ENCODE measurements at regions not wholly inside any gene's neighbourhood (a gene's known extent, or its start where the extent isn't known, plus 50 kb on each side); places are given as distances from the start of the nearest gene placed in this dataset.

DNA sequence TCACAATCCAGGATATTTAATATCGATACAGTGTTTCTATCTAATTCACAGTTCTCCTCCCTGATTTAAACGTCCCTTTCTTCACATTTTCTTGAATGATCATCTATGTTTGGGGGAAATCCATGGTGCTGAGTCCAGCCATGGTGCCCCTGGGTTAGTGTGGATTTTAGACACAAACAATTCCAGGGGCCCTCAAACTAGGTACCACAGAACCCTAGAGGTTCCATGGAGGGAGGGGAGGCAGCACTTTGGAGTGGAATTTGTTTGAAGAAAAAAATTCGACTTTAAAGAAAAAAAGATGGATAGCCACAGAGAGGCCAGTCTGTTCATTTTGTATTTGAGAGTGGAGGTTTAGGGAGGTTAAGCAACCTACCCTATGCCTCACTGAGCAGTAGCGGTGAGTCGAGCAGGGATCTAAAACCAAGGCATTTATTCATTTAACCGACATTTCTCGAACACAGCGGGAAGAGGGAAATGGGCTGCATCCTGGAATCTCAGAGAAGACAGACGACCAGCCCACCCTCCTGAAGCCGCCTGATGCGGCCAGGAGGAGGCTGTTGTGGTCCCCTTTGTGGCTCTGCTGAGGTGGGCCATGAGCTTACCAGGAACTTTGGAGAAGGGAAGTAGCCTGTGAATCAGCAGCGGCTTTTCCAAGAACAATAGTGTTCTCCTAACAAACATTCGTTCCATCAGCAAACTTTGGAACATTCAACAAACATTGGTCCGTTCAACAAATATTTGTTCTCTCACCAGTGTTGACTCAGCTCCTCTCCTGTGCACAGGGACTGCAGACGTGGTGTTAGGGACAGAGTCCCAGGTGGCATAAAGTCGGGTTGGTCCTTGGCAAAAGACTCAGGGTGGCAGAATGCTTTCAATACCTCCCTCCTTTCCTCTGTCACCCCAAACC, 103.5 kb upstream of the ZBTB40 start:
- DNase-seq (ENCODE audit: insufficient read length, low spot score): no peak
- FAIRE-seq: no peak

DNA sequence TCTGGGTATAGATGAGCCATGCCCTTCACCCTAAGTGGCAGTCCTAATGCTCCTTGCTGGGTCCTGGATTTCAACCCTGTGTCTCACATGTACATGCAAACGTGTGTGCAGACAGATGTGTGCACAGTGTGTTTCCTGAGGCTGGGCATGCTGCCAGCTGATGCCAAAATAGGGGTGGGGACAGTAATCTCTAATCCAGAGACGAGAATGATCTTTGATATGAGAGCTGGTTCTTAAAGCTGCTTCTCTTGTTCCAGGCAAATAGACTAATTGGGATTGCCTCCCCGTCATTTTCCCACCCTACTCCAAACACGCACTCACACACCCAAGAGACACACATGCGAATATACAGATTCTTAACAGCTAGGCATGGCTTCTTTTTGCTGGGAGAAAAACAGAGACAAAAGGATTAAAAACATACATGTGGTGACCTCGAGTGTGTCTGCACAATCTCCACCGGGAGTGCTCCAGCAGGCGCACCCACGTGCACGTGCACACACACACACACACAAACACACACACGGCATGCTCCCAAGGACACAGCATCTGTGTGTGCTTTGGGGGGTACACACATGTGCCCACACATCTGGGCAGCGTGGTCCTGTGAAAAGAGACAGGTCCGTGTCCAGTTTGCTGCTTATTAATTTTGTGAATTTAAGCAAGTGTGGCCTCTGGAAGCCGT, 102.1 kb upstream of the ZBTB40 start:
- DNase-seq (ENCODE audit: insufficient read length, low spot score): no peak
- no peak for FAIRE-seq

DNA sequence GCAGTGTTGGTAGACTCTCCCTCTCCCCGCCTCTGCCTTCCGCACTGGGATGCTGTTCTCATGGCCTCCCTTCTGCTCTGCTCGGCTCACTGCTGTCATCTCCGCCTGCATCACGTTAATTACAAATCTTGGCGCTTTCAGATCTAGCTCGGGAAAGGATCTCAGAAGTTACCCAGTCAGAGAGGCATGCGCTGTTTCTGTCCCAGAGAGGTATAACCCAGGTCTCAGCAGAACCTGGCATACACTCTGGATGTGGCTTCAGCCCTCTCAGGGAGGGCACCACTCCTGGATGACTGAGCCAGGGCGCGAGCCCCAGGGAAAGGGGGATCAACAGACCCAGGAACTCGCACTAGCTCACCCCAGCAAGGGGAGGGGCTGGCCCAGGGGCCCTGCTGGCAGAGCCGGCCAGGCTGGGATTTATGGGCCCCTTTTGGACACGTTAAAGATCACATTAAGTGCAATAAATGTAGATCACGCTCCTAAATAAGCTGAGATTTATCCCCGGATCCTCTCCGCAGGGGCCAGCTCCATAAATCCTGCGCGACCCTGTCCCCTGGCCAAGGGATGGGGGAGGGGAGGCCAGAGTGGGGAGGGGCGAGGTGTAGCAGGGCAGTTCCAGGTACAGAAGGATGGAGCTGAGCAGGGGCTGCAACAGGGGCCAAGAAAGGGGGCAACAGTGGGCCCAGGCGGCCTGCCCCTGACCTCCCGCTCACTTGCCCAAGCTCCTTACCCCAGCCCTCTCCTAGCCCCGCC, 101.3 kb upstream of the ZBTB40 start:
- DNase-seq (ENCODE audit: insufficient read length, low spot score): no peak
- no peak for FAIRE-seq

- DNase-seq (ENCODE audit: insufficient read length, low spot score) (no peak), FAIRE-seq (no peak)
Observed at GRCh38 chr1:22350924-22351767, 100.5 kb upstream of the ZBTB40 start.

DNA sequence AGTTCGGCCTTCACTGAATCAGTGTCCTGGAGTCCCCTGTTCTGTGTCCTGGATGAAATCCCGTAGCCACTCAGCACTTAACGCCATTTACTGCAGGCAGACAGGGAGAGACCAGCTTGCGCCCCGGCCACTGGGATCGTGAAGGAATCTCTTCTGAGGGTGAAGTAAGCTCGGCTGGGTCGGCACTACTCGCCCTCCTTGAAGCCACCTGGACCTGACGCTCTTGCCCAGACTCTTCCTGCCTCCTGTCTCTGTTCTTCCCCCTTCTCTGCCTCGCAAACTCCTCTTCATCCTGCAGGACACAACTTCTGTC, 99.9 kb upstream of the ZBTB40 start:
- DNase-seq (ENCODE audit: insufficient read length, low spot score) (no peak), FAIRE-seq (no peak)

GRCh38 chr1:22352355-22352754, 99.3 kb upstream of the ZBTB40 start:
- DNase-seq (ENCODE audit: insufficient read length, low spot score) (no peak), FAIRE-seq (no peak)

GRCh38 chr1:22352896-22353295, 98.8 kb upstream of the ZBTB40 start:
- DNase-seq (ENCODE audit: insufficient read length, low spot score) (no peak), FAIRE-seq (no peak)

DNA sequence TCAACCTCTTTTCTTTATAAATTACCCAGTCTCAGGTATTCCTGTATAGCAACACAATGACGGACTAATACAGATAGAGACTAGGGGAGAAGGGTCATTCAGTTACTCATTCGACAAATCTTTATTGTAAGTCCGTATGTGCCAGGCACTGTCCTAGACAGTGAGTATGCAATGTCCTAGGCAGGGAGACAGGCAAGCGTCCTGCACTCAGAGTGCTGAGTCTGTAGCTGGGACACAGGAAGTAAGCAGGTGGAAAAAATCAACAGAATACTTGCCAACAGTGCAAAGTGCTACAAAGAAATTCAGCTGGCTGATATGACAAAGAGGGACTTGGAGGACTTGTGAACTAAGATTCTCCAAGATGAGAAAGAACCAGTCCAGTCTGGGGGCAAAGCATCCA, 92.2 kb upstream of the ZBTB40 start:
- FAIRE-seq (no peak), DNase-seq (ENCODE audit: insufficient read length, low spot score) (no peak)

GRCh38 chr1:22362626-22363402, 88.8 kb upstream of the ZBTB40 start:
- FAIRE-seq: no peak

DNA sequence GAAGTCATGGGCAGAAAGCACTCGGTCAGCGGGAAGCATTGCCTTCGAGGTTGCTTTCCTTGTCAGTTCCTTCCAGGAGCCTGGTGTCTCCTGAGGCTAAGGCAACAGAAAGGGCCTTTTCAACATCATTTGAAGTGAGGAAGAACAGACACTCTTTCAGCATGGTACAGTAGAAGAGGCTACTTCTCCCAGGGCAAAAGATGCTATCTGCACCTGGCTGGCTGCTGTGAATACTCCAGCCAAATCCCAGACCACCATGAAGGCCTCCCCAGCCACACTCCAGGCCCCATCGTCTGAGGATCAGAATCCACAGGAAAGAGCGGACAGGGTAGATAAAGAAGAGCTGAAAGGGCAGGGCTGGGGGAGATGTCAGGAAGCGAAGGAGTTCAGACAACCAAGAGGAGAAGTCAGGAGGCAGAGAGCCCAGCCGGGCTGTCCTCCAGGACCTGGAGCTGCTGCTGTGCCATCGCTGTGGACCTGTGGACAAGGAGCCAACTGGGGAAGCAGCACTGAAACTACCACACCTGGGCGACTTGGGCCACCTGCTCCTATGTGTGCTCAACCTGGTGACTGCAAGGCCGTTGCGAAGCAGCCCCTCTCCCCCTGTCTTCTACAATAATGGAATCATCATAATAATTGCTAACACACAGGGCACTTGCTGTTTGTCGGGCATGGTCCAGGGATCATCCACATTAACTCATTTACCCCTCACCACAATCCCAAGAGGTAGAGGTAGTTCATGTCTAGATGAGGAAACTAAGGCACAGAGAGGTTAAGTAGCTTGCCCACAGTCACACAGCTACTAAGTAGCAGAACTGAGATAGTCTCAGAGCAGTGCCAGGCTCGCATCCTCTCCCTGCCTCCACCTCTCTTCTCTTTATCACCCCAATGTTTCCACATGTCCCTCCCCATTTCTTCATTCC, 88.0 kb upstream of the ZBTB40 start:
- no peak for DNase-seq (ENCODE audit: insufficient read length, low spot score)

More at GRCh38 chr1:22362626-22363402, 88.8 kb upstream of the ZBTB40 start:
- DNase-seq (ENCODE audit: insufficient read length, low spot score): no peak

GRCh38 chr1:22364326-22364650, 87.4 kb upstream of the ZBTB40 start:
- DNase-seq (ENCODE audit: insufficient read length, low spot score): no peak
- no peak for FAIRE-seq

More for the DNA sequence above, 88.0 kb upstream of the ZBTB40 start:
- no peak for FAIRE-seq

GRCh38 chr1:22364764-22365163, 86.9 kb upstream of the ZBTB40 start:
- FAIRE-seq (no peak), DNase-seq (ENCODE audit: insufficient read length, low spot score) (no peak)

DNA sequence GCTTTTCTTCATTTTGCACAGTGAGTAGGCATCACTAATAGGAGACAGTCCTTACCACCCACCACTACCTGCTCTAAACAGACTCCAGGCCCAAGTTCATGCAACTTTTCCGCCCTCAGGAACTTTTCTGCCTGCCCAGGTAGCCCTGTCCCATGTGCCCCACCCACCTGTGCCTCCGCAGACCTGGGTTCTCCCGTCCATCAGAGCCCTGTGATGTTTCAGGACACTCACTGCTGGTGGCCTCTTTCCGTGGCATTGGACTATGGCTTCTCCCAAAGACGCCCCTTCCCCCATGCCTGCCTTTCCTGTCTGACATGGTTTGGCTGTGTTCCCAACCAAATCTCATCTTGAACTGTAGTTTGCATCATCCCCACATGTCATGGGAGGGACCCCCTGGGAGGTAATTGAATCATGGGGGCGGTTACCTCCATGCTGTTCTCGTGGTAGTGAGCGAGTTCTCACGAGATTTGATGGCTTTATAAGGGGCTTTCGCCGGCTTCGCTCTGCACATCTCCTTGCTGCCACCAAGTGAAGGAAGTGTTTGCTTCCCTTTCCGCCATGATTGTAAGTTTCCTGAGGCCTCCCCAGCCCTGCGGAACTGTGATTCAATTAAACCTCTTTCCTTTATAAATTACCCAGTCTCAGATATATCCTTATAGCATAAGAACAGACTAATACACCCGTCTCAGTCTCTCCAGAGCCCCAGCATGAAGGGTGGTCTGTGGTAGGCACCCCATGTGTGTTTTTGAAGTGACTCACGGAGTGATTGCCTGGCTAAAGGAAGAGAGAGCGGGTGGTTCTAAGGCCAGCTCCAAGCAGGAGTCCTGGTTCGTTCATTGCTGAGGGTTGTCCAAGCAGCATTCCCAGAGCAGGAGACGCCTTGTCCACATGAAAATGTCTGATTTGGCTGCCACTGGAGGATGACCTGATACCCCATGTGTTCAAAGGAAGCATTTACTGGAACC, 86.0 kb upstream of the ZBTB40 start:
- DNase-seq (ENCODE audit: insufficient read length, low spot score) (no peak), FAIRE-seq (no peak)

- no peak for DNase-seq (ENCODE audit: insufficient read length, low spot score)
- FAIRE-seq: no peak
Observed at GRCh38 chr1:22366346-22366745, 85.3 kb upstream of the ZBTB40 start.

GRCh38 chr1:22368125-22368524, 83.5 kb upstream of the ZBTB40 start:
- FAIRE-seq: no peak
- no peak for DNase-seq (ENCODE audit: insufficient read length, low spot score)

GRCh38 chr1:22369294-22370189, 82.1 kb upstream of the ZBTB40 start:
- FAIRE-seq (no peak), DNase-seq (ENCODE audit: insufficient read length, low spot score) (no peak)

GRCh38 chr1:22370190-22370498, 81.5 kb upstream of the ZBTB40 start:
- no peak for FAIRE-seq
- no peak for DNase-seq (ENCODE audit: insufficient read length, low spot score)

Measured in HTR-8/SVneo (cell line).